GM12878 (cell line): ENCODE measurements at regions not wholly inside any gene's neighbourhood (a gene's known extent, or its start where the extent isn't known, plus 50 kb on each side); places are given as distances from the start of the nearest gene placed in this dataset.

ENCODE experiments used
- ATAC-seq: fragments of 200-7000 bp; cut with Tn5 transposase; 3 replicates; pipeline ENCODE4 v1.9.1; 2020; ENCODE audit warnings: mild to moderate bottlenecking, moderate library complexity
- BruUV-seq: library from RNA; stranded (reverse); fragments of 400-500 nt; replicated peaks from 2 replicates; lab custom pipeline; 2021; lab: Mats Ljungman, UMichigan
- CTCF ChIA-PET: fragments of 300-600 bp; sonication (Branson Sonifier 250); formaldehyde crosslinking; extraction: SDS; loops from one replicate; lab custom pipeline; 2021; ENCODE audit warnings: inconsistent platforms; lab: Yijun Ruan, JAX
- POLR2A ChIA-PET: fragments of 350-600 bp; formaldehyde crosslinking; extraction: SDS; loops from one replicate; lab custom pipeline; 2021; ENCODE audit warnings: inconsistent platforms; lab: Charles Lee
- RAD21 ChIA-PET: fragments of 300-600 bp; sonication (Branson Sonifier 250); formaldehyde crosslinking; loops from one replicate; lab custom pipeline; 2023; ENCODE audit warnings: antibody characterized with exemption; ENCODE audit not compliant: unreplicated experiment; lab: Charles Lee
- SMC1A ChIA-PET: fragments of 300-600 bp; sonication (Branson Sonifier 250); formaldehyde crosslinking; loops from one replicate; lab custom pipeline; 2023; ENCODE audit not compliant: unreplicated experiment, uncharacterized antibody; lab: Charles Lee
- DNase-seq: peaks from one replicate; pipeline ENCODE4 v3.0.0-alpha.2; 2011; ENCODE audit warnings: low read depth, low spot score
- FAIRE-seq: peaks from 3 replicates; lab custom pipeline; 2011; peaks lifted over from hg19 to GRCh38; lab: Jason Lieb, UNC
- H2AFZ ChIP-seq: 2 replicates; pipeline ENCODE4 v1.6.0; 2011; ENCODE audit warnings: low read depth, low read length, control low read depth; ENCODE audit not compliant: control insufficient read depth
- H3K27ac ChIP-seq: 2 replicates; pipeline ENCODE4 v1.5.1; 2011; ENCODE audit warnings: control low read depth; ENCODE audit not compliant: control insufficient read depth, insufficient read depth
- H3K27me3 ChIP-seq, 2 experiments: replicated peaks in 1 of 2; 2 replicates each; pipeline versions ENCODE4 v1.6.0 to v1.6.1; 2011; ENCODE audit warnings: low read length in 1 of 2; ENCODE audit not compliant: control insufficient read depth in 2 of 2, insufficient read depth in 2 of 2
- H3K36me3 ChIP-seq, 2 experiments: 2 replicates each; pipeline ENCODE4 v1.5.1; 2011; ENCODE audit warnings: low read length in 1 of 2; ENCODE audit not compliant: control insufficient read depth in 2 of 2, insufficient read depth in 2 of 2
- H3K4me1 ChIP-seq: 2 replicates; pipeline ENCODE4 v1.6.1; 2011; ENCODE audit warnings: mild to moderate bottlenecking, low read length, moderate library complexity, mixed read lengths; ENCODE audit not compliant: control insufficient read depth, insufficient read depth
- H3K4me2 ChIP-seq: 2 replicates; pipeline ENCODE4 v1.6.0; 2011; ENCODE audit warnings: control low read depth; ENCODE audit not compliant: control insufficient read depth, insufficient read depth
- H3K4me3 ChIP-seq: fragments of 200-600 bp; sonication (generic); 2 replicates; pipeline ENCODE4 v1.5.1; 2016
- H3K79me2 ChIP-seq: 2 replicates; pipeline ENCODE4 v1.6.0; 2011; ENCODE audit warnings: low read length; ENCODE audit not compliant: control insufficient read depth, insufficient read depth
- H3K9ac ChIP-seq: 2 replicates; pipeline ENCODE4 v1.8.0; 2011; ENCODE audit warnings: low read length, control low read depth, mixed read lengths; ENCODE audit not compliant: control insufficient read depth, insufficient read depth
- H3K9me3 ChIP-seq: replicated peaks from 3 replicates; pipeline ENCODE4 v1.5.1; 2011; ENCODE audit warnings: mild to moderate bottlenecking, low read length; ENCODE audit not compliant: control insufficient read depth, insufficient read depth
- H4K20me1 ChIP-seq: 2 replicates; pipeline ENCODE4 v1.6.0; 2011; ENCODE audit not compliant: control insufficient read depth, insufficient read depth
- ASH2L ChIP-seq: fragments of 300-600, 200-600 bp; sonication (generic); IDR thresholded peaks from 2 replicates; pipeline ENCODE4 v1.6.1; 2017; ENCODE audit warnings: low read depth, mild to moderate bottlenecking, borderline replicate concordance
- CHD1 ChIP-seq: IDR thresholded peaks from 2 replicates; pipeline ENCODE4 v1.6.1; 2012; ENCODE audit warnings: low read depth, low read length, improper control_type of control experiment
- FOS ChIP-seq: IDR thresholded peaks from 3 replicates; pipeline ENCODE4 v1.6.1; 2011; ENCODE audit warnings: borderline replicate concordance; ENCODE audit not compliant: insufficient read length; ENCODE audit errors: extremely low read depth
- IRF4 ChIP-seq: IDR thresholded peaks from 2 replicates; pipeline ENCODE4 v1.6.1; 2011; ENCODE audit warnings: low read depth, low read length
- STAT1 ChIP-seq: fragments of 450-650 bp; conservative IDR thresholded peaks from 2 replicates; pipeline ENCODE4 v1.6.1; 2014; ENCODE audit warnings: antibody characterized with exemption, mild to moderate bottlenecking
- SUZ12 ChIP-seq: fragments of 200-600 bp; sonication (generic); IDR thresholded peaks from one replicate; pipeline ENCODE4 v1.6.1; 2018; ENCODE audit warnings: antibody characterized with exemption, mild to moderate bottlenecking; ENCODE audit not compliant: unreplicated experiment
- WGBS: methylation state at CpG from one replicate; pipeline ENCODE4 v1.1.6; 2016; ENCODE audit warnings: low lambda C conversion rate; ENCODE audit not compliant: insufficient replicate concordance, insufficient coverage; ENCODE audit errors: missing lambda C conversion rate; 5-methylcytosine and 5-hydroxymethylcytosine counted together
- in situ Hi-C: fragments of 300-500 bp; cut with MboI; formaldehyde crosslinking; loops from 9 replicates; pipeline ENCODE4 v1.14.3; 2018; ENCODE audit warnings: mixed read lengths
- intact Hi-C: fragments of 100-400 bp; cut with micrococcal nuclease; formaldehyde crosslinking; loops from one replicate; pipeline ENCODE4 v1.14.2; 2022; ENCODE audit not compliant: unreplicated experiment
- TF ChIP-seq, protein P1 (sequence below): IDR thresholded peaks from 2 replicates; pipeline ENCODE4 v1.6.1; 2012; ENCODE audit warnings: mild to moderate bottlenecking, low read depth, low read length

DNA sequence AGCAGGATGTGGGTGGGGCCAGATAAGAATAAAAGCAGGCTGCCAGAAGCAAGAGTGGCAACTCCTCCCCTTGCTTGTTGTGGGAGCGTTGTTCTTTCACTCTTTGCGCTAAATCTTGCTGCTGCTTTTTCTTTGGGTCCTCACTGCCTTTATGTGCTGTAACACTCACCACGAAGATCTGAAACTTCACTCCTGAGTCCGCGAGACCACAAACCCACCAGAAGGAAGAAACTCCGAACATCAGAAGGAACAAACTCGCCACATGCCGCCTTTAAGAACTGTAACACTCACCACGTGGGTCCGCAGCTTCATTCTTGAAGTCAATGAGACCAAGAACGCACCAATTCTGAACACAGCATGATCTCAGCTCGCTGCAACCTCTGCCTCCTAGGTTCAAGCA, 72.9 kb downstream of the IL12A start:
- Histone ChIP-seq H3K9me3 (no peaks in the 10 kb centered on the region; the same call in 2 of the 3 replicates), H2AFZ (no peak overlapping the region), H3K4me3 (no peak overlapping the region), H3K27ac (no peak overlapping the region), H4K20me1 (no peaks in the 10 kb centered on the region), H3K4me1 (no peaks in the 10 kb centered on the region), H3K9ac (no peak overlapping the region), H3K36me3 (no peaks in the 10 kb centered on the region), H3K4me2 (no peak overlapping the region), H3K27me3 (no peaks in the 10 kb centered on the region), H3K79me2 (no peaks in the 10 kb centered on the region)
- TF ChIP-seq, protein P1, sequence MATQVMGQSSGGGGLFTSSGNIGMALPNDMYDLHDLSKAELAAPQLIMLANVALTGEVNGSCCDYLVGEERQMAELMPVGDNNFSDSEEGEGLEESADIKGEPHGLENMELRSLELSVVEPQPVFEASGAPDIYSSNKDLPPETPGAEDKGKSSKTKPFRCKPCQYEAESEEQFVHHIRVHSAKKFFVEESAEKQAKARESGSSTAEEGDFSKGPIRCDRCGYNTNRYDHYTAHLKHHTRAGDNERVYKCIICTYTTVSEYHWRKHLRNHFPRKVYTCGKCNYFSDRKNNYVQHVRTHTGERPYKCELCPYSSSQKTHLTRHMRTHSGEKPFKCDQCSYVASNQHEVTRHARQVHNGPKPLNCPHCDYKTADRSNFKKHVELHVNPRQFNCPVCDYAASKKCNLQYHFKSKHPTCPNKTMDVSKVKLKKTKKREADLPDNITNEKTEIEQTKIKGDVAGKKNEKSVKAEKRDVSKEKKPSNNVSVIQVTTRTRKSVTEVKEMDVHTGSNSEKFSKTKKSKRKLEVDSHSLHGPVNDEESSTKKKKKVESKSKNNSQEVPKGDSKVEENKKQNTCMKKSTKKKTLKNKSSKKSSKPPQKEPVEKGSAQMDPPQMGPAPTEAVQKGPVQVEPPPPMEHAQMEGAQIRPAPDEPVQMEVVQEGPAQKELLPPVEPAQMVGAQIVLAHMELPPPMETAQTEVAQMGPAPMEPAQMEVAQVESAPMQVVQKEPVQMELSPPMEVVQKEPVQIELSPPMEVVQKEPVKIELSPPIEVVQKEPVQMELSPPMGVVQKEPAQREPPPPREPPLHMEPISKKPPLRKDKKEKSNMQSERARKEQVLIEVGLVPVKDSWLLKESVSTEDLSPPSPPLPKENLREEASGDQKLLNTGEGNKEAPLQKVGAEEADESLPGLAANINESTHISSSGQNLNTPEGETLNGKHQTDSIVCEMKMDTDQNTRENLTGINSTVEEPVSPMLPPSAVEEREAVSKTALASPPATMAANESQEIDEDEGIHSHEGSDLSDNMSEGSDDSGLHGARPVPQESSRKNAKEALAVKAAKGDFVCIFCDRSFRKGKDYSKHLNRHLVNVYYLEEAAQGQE: no peak
- TF ChIP-seq FOS (no peak), CHD1 (no peak), STAT1 (no peak), ASH2L (no peak), SUZ12 (no peak), IRF4 (no peak)
- intact Hi-C loops: no loop called here
- DNase-seq: no peak
- POLR2A ChIA-PET: no interaction called here
- BruUV-seq: no TSS peak
- 80% methylated on average over 12 of the region's 12 CpGs for whole genome bisulfite sequencing
- RAD21 ChIA-PET: no interaction called here
- CTCF ChIA-PET: interaction anchor here (0.6 to 1.3 kb wide), 2 partner anchors 29 to 88 kb away, joined by 3 read pairs; no protein-coding TSS in a partner anchor
- in situ Hi-C loops: no loop called here
- FAIRE-seq: no peak
- no peak for ATAC-seq
- SMC1A ChIA-PET: no interaction called here
